ENCODE measurements at regions not wholly inside any gene's neighbourhood (a gene's known extent, or its start where the extent isn't known, plus 50 kb on each side); places are given as distances from the start of the nearest gene placed in this dataset.
A peak's percentile ranks its signal among the peaks of the same experiment; 100 is the strongest.
"Not testable (repeated sequence)": the region's sequence is repeated elsewhere in the genome, so short reads cannot be mapped to it uniquely, and the experiment has no call there.

- no peak overlapping the region for H3K4me3 ChIP-seq (ENCODE audit: low read depth, low read length)
- H3K27me3 ChIP-seq (ENCODE audit: control insufficient read depth, insufficient read depth, low read length) = no peaks in the 10 kb centered on the region
- DNase-seq (ENCODE audit: low read depth) = no peak
- TF ChIP-seq CTCF (IDR thresholded peaks at IDR 0.05; ENCODE audit: insufficient read depth, low read length, poor library complexity, severe bottlenecking) = no peak
- no peaks in the 10 kb centered on the region for H3K36me3 ChIP-seq (ENCODE audit: control insufficient read depth, insufficient read depth, low read length)
Measured at GRCh38 chr1:91104712-91105111, 82.9 kb upstream of the ZNF644 start.

- no peak for DNase-seq (ENCODE audit: low read depth)
- TF ChIP-seq CTCF (IDR thresholded peaks at IDR 0.05; ENCODE audit: insufficient read depth, low read length, poor library complexity, severe bottlenecking) = no peak
- no peaks in the 10 kb centered on the region for H3K27me3 ChIP-seq (ENCODE audit: control insufficient read depth, insufficient read depth, low read length)
- no peak overlapping the region for H3K4me3 ChIP-seq (ENCODE audit: low read depth, low read length)
- H3K36me3 ChIP-seq (ENCODE audit: control insufficient read depth, insufficient read depth, low read length) = no peaks in the 10 kb centered on the region
Measured at GRCh38 chr1:91101328-91101727, 79.5 kb upstream of the ZNF644 start.

GRCh38 chr1:91099746-91100621 is 78.1 kb upstream of the ZNF644 start:
- no peak for TF ChIP-seq CTCF (IDR thresholded peaks at IDR 0.05; ENCODE audit: insufficient read depth, low read length, poor library complexity, severe bottlenecking)
- H3K36me3 ChIP-seq (ENCODE audit: control insufficient read depth, insufficient read depth, low read length) = no peaks in the 10 kb centered on the region
- DNase-seq (ENCODE audit: low read depth) = no peak

GRCh38 chr1:91098299-91098906 is 76.6 kb upstream of the ZNF644 start:
- H3K36me3 ChIP-seq (ENCODE audit: control insufficient read depth, insufficient read depth, low read length) = no peaks in the 10 kb centered on the region
- no peak for TF ChIP-seq CTCF (IDR thresholded peaks at IDR 0.05; ENCODE audit: insufficient read depth, low read length, poor library complexity, severe bottlenecking)
- H3K27me3 ChIP-seq (ENCODE audit: control insufficient read depth, insufficient read depth, low read length) = no peaks in the 10 kb centered on the region
- no peak for DNase-seq (ENCODE audit: low read depth)
- no peak overlapping the region for H3K4me3 ChIP-seq (ENCODE audit: low read depth, low read length)

More at GRCh38 chr1:91099746-91100621, 78.1 kb upstream of the ZNF644 start:
- H3K27me3 ChIP-seq (ENCODE audit: control insufficient read depth, insufficient read depth, low read length) = no peaks in the 10 kb centered on the region
- H3K4me3 ChIP-seq (ENCODE audit: low read depth, low read length) = no peak overlapping the region

- H3K27me3 ChIP-seq (ENCODE audit: control insufficient read depth, insufficient read depth, low read length); H3K36me3 ChIP-seq (ENCODE audit: control insufficient read depth, insufficient read depth, low read length); H3K4me3 ChIP-seq (ENCODE audit: low read depth, low read length); DNase-seq (ENCODE audit: low read depth): not testable (repeated sequence)
Measured at GRCh38 chr1:91095321-91095720, 73.5 kb upstream of the ZNF644 start.

GRCh38 chr1:91092503-91092902 is 70.7 kb upstream of the ZNF644 start:
- peak; percentile 2 for DNase-seq (ENCODE audit: low read depth)
- Histone ChIP-seq H3K4me3 (ENCODE audit: low read depth, low read length) (no peak overlapping the region), H3K36me3 (ENCODE audit: control insufficient read depth, insufficient read depth, low read length) (no peaks in the 10 kb centered on the region), H3K27me3 (ENCODE audit: control insufficient read depth, insufficient read depth, low read length) (no peaks in the 10 kb centered on the region)
- TF ChIP-seq CTCF (IDR thresholded peaks at IDR 0.05; ENCODE audit: insufficient read depth, low read length, poor library complexity, severe bottlenecking) = no peak

All from kidney epithelial cell (primary cell).